SJSA1 (cell line): ENCODE measurements at regions not wholly inside any gene's neighbourhood (a gene's known extent, or its start where the extent isn't known, plus 50 kb on each side); places are given as distances from the start of the nearest gene placed in this dataset.

Experiments
- DNase-seq, 2 experiments: peaks; one replicate each; pipeline ENCODE4 v3.0.0-alpha.2; 2015 to 2020; ENCODE audit warnings: low spot score in 2 of 2, low read depth in 1 of 2
- H3K27ac ChIP-seq: fragments of 250-450 bp; sonication (Bioruptor Pico); 2 replicates; pipeline ENCODE4 v1.5.1; 2020; ENCODE audit warnings: mild to moderate bottlenecking, moderate library complexity
- H3K27me3 ChIP-seq: fragments of 250-450 bp; sonication (Bioruptor Pico); replicated peaks from 2 replicates; pipeline ENCODE4 v1.5.1; 2020; ENCODE audit warnings: mild to moderate bottlenecking, moderate library complexity
- H3K36me3 ChIP-seq: fragments of 250-450 bp; sonication (Bioruptor Pico); 2 replicates; pipeline ENCODE4 v1.5.1; 2020; ENCODE audit warnings: mild to moderate bottlenecking
- H3K4me1 ChIP-seq: fragments of 250-450 bp; sonication (Bioruptor Pico); replicated peaks from 2 replicates; pipeline ENCODE4 v1.6.1; 2021; ENCODE audit warnings: mild to moderate bottlenecking
- H3K4me3 ChIP-seq: fragments of 250-450 bp; sonication (Bioruptor Pico); 2 replicates; pipeline ENCODE4 v1.5.1; 2020; ENCODE audit warnings: mild to moderate bottlenecking
- H3K9me3 ChIP-seq: fragments of 250-450 bp; sonication (Bioruptor Pico); replicated peaks from 2 replicates; pipeline ENCODE4 v1.5.1; 2020; ENCODE audit warnings: mild to moderate bottlenecking

- H3K4me3 ChIP-seq, result no peak overlapping the region
- no peaks in the 10 kb centered on the region for H3K9me3 ChIP-seq
- no peak overlapping the region for H3K27ac ChIP-seq
- H3K4me1 ChIP-seq, result no peaks in the 10 kb centered on the region
- no peak for DNase-seq
- H3K36me3 ChIP-seq, result no peaks in the 10 kb centered on the region
- H3K27me3 ChIP-seq, result no peaks in the 10 kb centered on the region
Measured at GRCh38 chrX:8232406-8232805, 61.3 kb upstream of the VCX2 start.

DNA sequence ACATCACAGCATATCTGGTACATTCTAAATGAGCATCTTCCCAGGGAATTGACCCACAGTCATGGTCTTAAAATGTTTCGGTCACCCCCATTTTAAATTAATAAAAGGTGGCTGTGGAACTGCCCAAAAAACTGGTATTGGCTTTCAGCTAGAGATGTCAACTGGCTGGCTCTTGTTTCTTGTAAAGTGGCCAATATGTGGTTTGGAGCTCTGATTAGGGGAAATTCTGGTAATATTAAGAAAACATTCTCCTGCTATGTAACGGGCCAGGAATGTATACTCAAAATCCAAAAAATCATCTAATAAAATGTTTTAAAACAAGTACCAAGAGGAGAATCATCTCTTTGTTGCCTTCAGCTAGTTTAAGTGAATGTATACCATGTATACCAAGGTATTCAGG lies 62.0 kb upstream of the VCX2 start:
- no peak overlapping the region for H3K27ac ChIP-seq
- DNase-seq, result no peak

DNA sequence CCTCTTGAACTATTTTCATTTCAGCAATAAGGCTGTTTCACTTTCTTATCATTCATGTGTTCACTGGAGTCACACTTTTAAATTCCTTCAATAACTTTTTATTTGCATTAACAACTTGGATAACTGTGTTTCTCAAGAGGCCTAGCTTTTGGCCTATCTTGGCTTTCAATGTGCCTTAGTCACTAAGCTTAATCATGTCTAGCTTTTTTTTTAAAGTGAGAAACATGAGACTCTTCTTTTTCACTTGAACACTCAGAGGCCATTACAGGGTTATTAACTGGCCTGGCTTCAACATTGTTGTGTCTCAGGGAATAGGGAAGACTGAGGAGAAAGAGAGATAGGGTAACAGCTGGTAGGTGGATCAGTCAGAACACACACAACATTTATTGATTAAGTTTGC lies 64.0 kb upstream of the VCX2 start:
- Histone ChIP-seq H3K9me3 (no peaks in the 10 kb centered on the region), H3K4me1 (no peaks in the 10 kb centered on the region), H3K27me3 (no peaks in the 10 kb centered on the region), H3K36me3 (no peaks in the 10 kb centered on the region), H3K27ac (no peak overlapping the region), H3K4me3 (no peak overlapping the region)
- no peak for DNase-seq

More for the DNA sequence above, 62.0 kb upstream of the VCX2 start:
- Histone ChIP-seq H3K27me3 (no peaks in the 10 kb centered on the region), H3K9me3 (no peaks in the 10 kb centered on the region), H3K36me3 (no peaks in the 10 kb centered on the region), H3K4me3 (no peak overlapping the region), H3K4me1 (no peaks in the 10 kb centered on the region)

- Histone ChIP-seq H3K27ac (no peak overlapping the region), H3K27me3 (no peaks in the 10 kb centered on the region), H3K9me3 (no peaks in the 10 kb centered on the region), H3K4me3 (no peak overlapping the region), H3K36me3 (no peaks in the 10 kb centered on the region), H3K4me1 (no peaks in the 10 kb centered on the region)
- no peak for DNase-seq
Measured at GRCh38 chrX:8237718-8238117, 66.7 kb upstream of the VCX2 start.

- H3K36me3 ChIP-seq, result no peaks in the 10 kb centered on the region
- no peak for DNase-seq
- H3K27me3 ChIP-seq, result no peaks in the 10 kb centered on the region
- H3K4me3 ChIP-seq, result no peak overlapping the region
- H3K9me3 ChIP-seq, result no peaks in the 10 kb centered on the region
- H3K27ac ChIP-seq, result no peak overlapping the region
- H3K4me1 ChIP-seq, result no peaks in the 10 kb centered on the region
Measured at GRCh38 chrX:8242431-8243020, 71.5 kb upstream of the VCX2 start.

DNA sequence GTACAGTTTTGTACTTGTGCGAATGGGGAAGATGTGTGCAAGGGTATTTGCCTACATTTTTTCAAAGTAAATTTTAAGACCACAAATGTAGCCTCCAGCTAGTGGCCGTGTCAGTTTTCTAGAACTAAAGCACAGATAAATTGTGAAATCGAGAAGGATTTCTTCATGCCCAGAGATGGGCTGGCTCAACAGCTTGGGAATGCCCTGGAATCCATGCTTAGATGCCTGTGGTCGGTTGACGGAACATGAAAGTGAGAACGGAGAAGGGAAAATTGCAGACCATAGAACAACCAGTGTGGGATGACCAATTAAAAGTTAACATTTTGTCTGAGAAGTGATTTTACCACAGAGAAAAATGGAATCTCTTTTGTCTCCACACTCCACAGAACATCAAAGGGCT lies 73.2 kb upstream of the VCX2 start:
- no peaks in the 10 kb centered on the region for H3K9me3 ChIP-seq
- no peaks in the 10 kb centered on the region for H3K36me3 ChIP-seq
- H3K27ac ChIP-seq, result no peak overlapping the region
- no peak overlapping the region for H3K4me3 ChIP-seq
- H3K4me1 ChIP-seq, result no peaks in the 10 kb centered on the region
- DNase-seq, result no peak
- H3K27me3 ChIP-seq, result no peaks in the 10 kb centered on the region

GRCh38 chrX:8245411-8245810 lies 74.3 kb upstream of the VCX2 start:
- no peaks in the 10 kb centered on the region for H3K9me3 ChIP-seq
- no peak overlapping the region for H3K27ac ChIP-seq
- DNase-seq, result no peak
- no peaks in the 10 kb centered on the region for H3K36me3 ChIP-seq
- no peak overlapping the region for H3K4me3 ChIP-seq
- H3K27me3 ChIP-seq, result no peaks in the 10 kb centered on the region
- H3K4me1 ChIP-seq, result no peaks in the 10 kb centered on the region

DNA sequence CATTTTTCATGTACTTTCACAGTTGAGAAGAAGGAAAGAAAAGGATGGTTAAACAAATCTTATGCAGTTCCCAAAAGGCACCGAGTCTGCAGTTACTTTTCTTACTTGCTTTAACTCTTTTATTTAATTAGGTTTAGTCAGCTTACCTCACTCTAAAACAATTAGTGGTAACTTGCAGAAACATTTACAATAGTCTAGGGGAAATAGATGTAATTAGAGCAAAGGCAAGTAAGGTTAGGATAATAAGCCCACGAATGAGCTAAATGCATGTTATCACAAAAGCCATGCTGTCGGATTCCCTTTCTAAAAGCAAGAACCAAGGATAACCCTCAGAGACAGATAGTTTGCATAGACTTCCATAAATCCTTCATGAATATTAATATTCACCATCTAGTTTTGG lies 82.0 kb upstream of the VCX2 start:
- no peak overlapping the region for H3K27ac ChIP-seq
- no peaks in the 10 kb centered on the region for H3K4me1 ChIP-seq
- H3K27me3 ChIP-seq, result no peaks in the 10 kb centered on the region
- H3K9me3 ChIP-seq, result no peaks in the 10 kb centered on the region
- DNase-seq, result no peak
- H3K4me3 ChIP-seq, result no peak overlapping the region
- no peaks in the 10 kb centered on the region for H3K36me3 ChIP-seq

GRCh38 chrX:8254401-8254800 lies 83.3 kb upstream of the VCX2 start:
- Histone ChIP-seq H3K36me3 (no peaks in the 10 kb centered on the region), H3K4me1 (no peaks in the 10 kb centered on the region), H3K27me3 (no peaks in the 10 kb centered on the region), H3K27ac (no peak overlapping the region), H3K9me3 (no peaks in the 10 kb centered on the region), H3K4me3 (no peak overlapping the region)
- DNase-seq, result no peak

- DNase-seq, result no peak
- no peaks in the 10 kb centered on the region for H3K27me3 ChIP-seq
- no peak overlapping the region for H3K4me3 ChIP-seq
- H3K27ac ChIP-seq, result no peak overlapping the region
- H3K9me3 ChIP-seq, result no peaks in the 10 kb centered on the region
- peaks cover 8% of the 10 kb centered on the region; the same call in 1 of the 2 replicates for H3K4me1 ChIP-seq
- H3K36me3 ChIP-seq, result no peaks in the 10 kb centered on the region
Measured at GRCh38 chrX:8272821-8273220, 101.8 kb upstream of the VCX2 start.

GRCh38 chrX:8273451-8273895 lies 102.4 kb upstream of the VCX2 start:
- no peaks in the 10 kb centered on the region for H3K27me3 ChIP-seq
- H3K4me3 ChIP-seq, result no peak overlapping the region
- no peaks in the 10 kb centered on the region for H3K36me3 ChIP-seq
- H3K4me1 ChIP-seq, result peaks cover 8% of the 10 kb centered on the region; the same call in 1 of the 2 replicates
- peak in 1 of 2 experiments; percentile 29 for DNase-seq
- H3K27ac ChIP-seq, result no peak overlapping the region
- no peaks in the 10 kb centered on the region for H3K9me3 ChIP-seq

- Histone ChIP-seq H3K4me1 (peaks cover 8% of the 10 kb centered on the region; the same call in 1 of the 2 replicates), H3K27me3 (no peaks in the 10 kb centered on the region), H3K36me3 (no peaks in the 10 kb centered on the region), H3K9me3 (no peaks in the 10 kb centered on the region), H3K4me3 (no peak overlapping the region), H3K27ac (no peak overlapping the region)
- DNase-seq, result no peak
Measured at GRCh38 chrX:8274170-8274569, 103.1 kb upstream of the VCX2 start.

DNA sequence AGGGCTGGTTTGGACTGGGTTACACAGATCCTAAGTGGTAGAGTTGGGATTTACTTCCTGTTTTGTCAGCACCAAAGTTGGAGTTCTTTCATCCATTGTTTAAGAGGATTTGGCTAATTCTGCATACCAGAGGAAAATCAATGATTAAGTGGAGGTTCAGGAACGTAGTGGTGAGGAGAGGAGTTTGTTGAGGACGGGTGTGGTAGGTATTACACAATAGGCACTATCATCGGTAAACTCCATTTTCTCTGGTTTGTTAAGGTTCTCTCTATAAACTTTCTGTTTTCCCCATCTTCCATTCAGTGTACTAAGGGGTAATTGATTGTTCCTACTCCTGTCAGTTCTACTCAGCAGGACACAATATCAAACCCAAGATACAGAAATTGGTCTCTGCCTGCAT lies 107.5 kb upstream of the VCX2 start:
- Histone ChIP-seq H3K27me3 (no peaks in the 10 kb centered on the region), H3K4me3 (no peak overlapping the region), H3K27ac (no peak overlapping the region), H3K9me3 (no peaks in the 10 kb centered on the region), H3K36me3 (no peaks in the 10 kb centered on the region), H3K4me1 (peaks cover 3% of the 10 kb centered on the region; the same call in 1 of the 2 replicates)
- DNase-seq, result no peak

DNA sequence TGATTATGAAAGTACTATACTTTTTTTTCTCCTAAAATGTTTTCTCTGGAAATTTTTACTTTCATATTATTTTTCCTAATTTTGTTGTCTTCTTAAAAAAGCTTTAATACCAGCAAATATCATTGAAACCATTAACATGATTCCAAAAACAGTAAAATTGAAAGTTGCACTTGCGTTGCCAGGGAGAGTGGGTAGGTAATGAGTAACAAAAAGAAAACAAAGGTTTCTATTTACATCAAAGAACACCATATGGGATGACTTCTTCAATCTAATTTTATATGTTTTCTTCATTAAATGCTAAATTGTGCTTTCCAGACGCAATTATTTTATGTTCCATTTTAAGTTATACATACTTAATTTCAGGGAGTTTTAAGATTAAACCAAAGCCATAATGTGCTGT lies 108.3 kb upstream of the VCX2 start:
- H3K9me3 ChIP-seq, result no peaks in the 10 kb centered on the region
- H3K4me3 ChIP-seq, result no peak overlapping the region
- DNase-seq, result no peak
- H3K27ac ChIP-seq, result no peak overlapping the region
- no peaks in the 10 kb centered on the region for H3K36me3 ChIP-seq
- H3K4me1 ChIP-seq, result no peaks in the 10 kb centered on the region
- H3K27me3 ChIP-seq, result no peaks in the 10 kb centered on the region

DNA sequence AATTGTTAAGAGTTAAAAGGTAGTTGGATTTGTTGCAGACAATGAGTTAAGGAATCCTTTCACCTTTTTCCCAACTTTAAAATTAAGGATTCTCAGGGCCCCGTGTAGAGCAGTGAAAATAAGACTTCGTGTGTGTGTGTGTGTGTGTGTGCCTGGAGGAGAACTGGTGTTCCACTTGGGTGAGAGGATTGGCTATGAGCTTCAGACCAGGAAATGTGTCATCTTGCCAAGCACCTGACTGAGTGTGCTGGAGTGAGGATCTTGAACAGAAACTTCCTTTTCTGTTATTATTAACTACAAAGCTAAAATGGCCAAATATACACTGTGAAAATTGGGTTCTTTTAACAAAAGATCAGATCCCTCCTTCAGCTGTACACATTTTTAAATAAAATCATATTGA lies 113.1 kb upstream of the VCX2 start:
- no peak for DNase-seq
- Histone ChIP-seq H3K36me3 (no peaks in the 10 kb centered on the region), H3K9me3 (no peaks in the 10 kb centered on the region), H3K4me3 (no peak overlapping the region), H3K27ac (no peak overlapping the region), H3K27me3 (no peaks in the 10 kb centered on the region), H3K4me1 (no peaks in the 10 kb centered on the region)
